Spleen (tissue), 7 donors: ENCODE measurements at regions not wholly inside any gene's neighbourhood (a gene's known extent, or its start where the extent isn't known, plus 50 kb on each side); places are given as distances from the start of the nearest gene placed in this dataset.
"Not testable (repeated sequence)": the region's sequence is repeated elsewhere in the genome, so short reads cannot be mapped to it uniquely, and the experiment has no call there.

ENCODE experiments used
- POLR2A ChIP-seq, 3 donors: fragments of 450-650 bp; IDR thresholded peaks; one replicate each; pipeline ENCODE4 v1.5.1; 2017; ENCODE audit warnings: antibody characterized with exemption in 3 of 3, mild to moderate bottlenecking in 1 of 3
- TF ChIP-seq, protein P1 (sequence below), 11 experiments: fragments of 200-600 bp in 7 of 11; fragments of 450-650 bp in 4 of 11; sonication (generic) in 4 of 11; IDR thresholded peaks in 8 of 11; conservative IDR thresholded peaks in 3 of 11; 1 replicate in 7 of 11; 2 replicates in 4 of 11; pipeline versions ENCODE4 v1.4.0 to v1.8.0; 2016 to 2021; ENCODE audit warnings: antibody characterized with exemption in 11 of 11, inconsistent platforms in 4 of 11, mild to moderate bottlenecking in 1 of 11
- donor health status: DM: no; HTN: no; CAD: no; lungs with moderate emphysema.
- donor health status: DM: no; HTN: no; CAD: no.
- donor health status: DM: no; HTN: no; CAD: no.

DNA sequence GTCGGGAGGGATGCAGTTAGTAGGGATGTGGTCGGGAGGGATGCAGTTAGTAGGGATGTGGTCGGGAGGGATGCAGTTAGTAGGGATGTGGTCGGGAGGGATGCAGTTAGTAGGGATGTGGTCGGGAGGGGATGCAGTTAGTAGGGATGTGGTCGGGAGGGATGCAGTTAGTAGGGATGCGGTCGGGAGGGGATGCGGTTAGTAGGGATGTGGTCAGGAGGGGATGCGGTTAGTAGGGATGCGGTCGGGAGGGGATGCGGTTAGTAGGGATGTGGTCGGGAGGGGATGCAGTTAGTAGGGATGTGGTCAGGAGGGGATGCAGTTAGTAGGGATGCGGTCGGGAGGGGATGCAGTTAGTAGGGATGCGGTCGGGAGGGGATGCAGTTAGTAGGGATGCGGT, 96.2 kb downstream of the BDH1 start:
- TF ChIP-seq, protein P1, sequence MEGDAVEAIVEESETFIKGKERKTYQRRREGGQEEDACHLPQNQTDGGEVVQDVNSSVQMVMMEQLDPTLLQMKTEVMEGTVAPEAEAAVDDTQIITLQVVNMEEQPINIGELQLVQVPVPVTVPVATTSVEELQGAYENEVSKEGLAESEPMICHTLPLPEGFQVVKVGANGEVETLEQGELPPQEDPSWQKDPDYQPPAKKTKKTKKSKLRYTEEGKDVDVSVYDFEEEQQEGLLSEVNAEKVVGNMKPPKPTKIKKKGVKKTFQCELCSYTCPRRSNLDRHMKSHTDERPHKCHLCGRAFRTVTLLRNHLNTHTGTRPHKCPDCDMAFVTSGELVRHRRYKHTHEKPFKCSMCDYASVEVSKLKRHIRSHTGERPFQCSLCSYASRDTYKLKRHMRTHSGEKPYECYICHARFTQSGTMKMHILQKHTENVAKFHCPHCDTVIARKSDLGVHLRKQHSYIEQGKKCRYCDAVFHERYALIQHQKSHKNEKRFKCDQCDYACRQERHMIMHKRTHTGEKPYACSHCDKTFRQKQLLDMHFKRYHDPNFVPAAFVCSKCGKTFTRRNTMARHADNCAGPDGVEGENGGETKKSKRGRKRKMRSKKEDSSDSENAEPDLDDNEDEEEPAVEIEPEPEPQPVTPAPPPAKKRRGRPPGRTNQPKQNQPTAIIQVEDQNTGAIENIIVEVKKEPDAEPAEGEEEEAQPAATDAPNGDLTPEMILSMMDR (IDR thresholded peaks at IDR 0.05 in 8 of 11, conservative IDR thresholded peaks at IDR 0.05 in 3 of 11), result not testable (repeated sequence)
- not testable (repeated sequence) for TF ChIP-seq POLR2A (IDR thresholded peaks at IDR 0.05)
